Activated CD4-positive, alpha-beta T cell treated with anti-CD3 and anti-CD28 coated beads, Interleukin-2, amount 10 ng/mL, durations not matched to agents 7 days and 5 days (primary cell): ENCODE measurements at regions not wholly inside any gene's neighbourhood (a gene's known extent, or its start where the extent isn't known, plus 50 kb on each side); places are given as distances from the start of the nearest gene placed in this dataset.

Experiments
- CTCF ChIA-PET: fragments of 350-600 bp; sonication (Branson Sonifier 250); formaldehyde crosslinking; loops from one replicate; lab custom pipeline; 2021; ENCODE audit warnings: antibody characterized with exemption; lab: Charles Lee
- POLR2A ChIA-PET: fragments of 350-600 bp; sonication (Branson Sonifier 250); formaldehyde crosslinking; loops from one replicate; lab custom pipeline; 2021; ENCODE audit warnings: antibody characterized with exemption; lab: Charles Lee
- DNase-seq: peaks from one replicate; pipeline ENCODE4 v3.0.0-alpha.2; 2020
- H3K27ac Mint-ChIP-seq: one replicate; pipeline ENCODE4 v1.8.0; 2021; ENCODE audit warnings: mild to moderate bottlenecking, moderate library complexity, mixed read lengths
- H3K27me3 Mint-ChIP-seq: one replicate; pipeline ENCODE4 v1.8.0; 2021; ENCODE audit warnings: mixed read lengths
- H3K36me3 Mint-ChIP-seq: one replicate; pipeline ENCODE4 v1.8.0; 2021; ENCODE audit warnings: low read depth, mixed read lengths
- H3K4me1 Mint-ChIP-seq: one replicate; pipeline ENCODE4 v1.8.0; 2021; ENCODE audit warnings: mixed read lengths
- H3K4me3 Mint-ChIP-seq: one replicate; pipeline ENCODE4 v1.8.0; 2021; ENCODE audit warnings: mild to moderate bottlenecking, moderate library complexity, mixed read lengths
- H3K9me3 Mint-ChIP-seq: one replicate; pipeline ENCODE4 v1.8.0; 2021; ENCODE audit warnings: mixed read lengths

DNA sequence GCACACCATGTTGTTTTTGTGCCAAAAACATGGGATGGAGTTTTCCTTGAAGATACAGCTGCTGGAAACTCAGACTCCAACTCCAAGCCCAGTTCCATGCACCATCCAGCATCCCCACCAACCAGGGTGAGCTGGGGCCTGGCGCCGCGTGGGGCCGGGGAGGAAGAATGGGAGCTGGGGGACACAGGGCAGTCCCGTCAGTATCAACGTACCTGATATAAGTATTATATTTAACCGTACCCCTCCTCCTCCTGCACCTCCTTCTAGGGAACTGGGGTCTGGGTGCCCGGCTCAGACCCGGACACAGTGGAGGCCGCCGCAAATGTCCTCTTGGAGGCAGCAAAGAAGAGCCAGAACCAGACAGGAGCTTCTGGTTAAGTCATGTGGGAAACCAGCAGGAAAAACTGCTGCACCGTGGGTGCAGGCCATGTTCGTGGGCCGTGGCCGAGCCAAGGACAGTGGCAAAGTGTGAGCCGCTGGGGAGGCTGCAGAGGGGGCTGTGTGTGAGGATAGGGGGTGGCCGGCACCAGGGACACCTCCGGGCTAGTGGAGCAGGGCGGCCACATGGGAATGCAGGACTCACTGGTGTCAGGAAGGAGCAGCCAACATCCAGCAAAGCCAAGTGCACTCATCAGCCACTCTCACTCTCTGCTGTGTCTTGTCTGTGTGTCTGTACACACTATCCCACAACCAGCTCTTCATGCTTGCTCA, 112.6 kb downstream of the TMEM18 start:
- POLR2A ChIA-PET, result no interaction called here

DNA sequence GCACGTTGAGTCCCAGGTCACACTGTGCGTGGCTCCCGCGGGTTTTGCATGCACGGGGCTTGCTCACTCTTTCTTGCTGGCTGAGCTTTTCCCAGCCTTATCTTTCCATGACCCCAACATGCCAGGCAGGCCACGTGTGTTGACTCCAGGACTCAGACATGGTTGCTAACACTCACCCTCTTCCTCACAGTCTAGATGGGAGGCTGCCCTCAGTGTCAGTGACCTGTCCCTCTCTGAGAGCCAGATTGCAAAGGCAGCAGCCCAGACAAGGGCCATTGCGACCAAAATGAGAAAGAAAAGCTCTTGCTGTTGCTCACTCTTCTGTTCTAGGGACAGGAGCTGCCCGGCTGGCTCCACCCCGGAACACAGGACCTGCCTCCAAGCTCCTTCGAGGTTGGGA, 113.7 kb downstream of the TMEM18 start:
- CTCF ChIA-PET, result no interaction called here
- H3K4me1 Mint-ChIP-seq, result no peaks in the 10 kb centered on the region
- H3K4me3 Mint-ChIP-seq, result no peak overlapping the region
- H3K36me3 Mint-ChIP-seq, result no peaks in the 10 kb centered on the region
- no peaks in the 10 kb centered on the region for H3K9me3 Mint-ChIP-seq
- no peak for DNase-seq
- H3K27ac Mint-ChIP-seq, result no peak overlapping the region
- POLR2A ChIA-PET, result no interaction called here
- H3K27me3 Mint-ChIP-seq, result peaks cover 4% of the 10 kb centered on the region

More for the DNA sequence above, 112.6 kb downstream of the TMEM18 start:
- DNase-seq, result no peak
- Mint-ChIP-seq H3K27ac (no peak overlapping the region), H3K9me3 (no peaks in the 10 kb centered on the region), H3K4me1 (no peaks in the 10 kb centered on the region), H3K36me3 (no peaks in the 10 kb centered on the region), H3K4me3 (no peak overlapping the region), H3K27me3 (peaks cover 2% of the 10 kb centered on the region)
- CTCF ChIA-PET, result interaction anchor here (1.6 kb wide), 1 partner anchor 12 kb away, joined by 3 read pairs; no protein-coding TSS in a partner anchor

DNA sequence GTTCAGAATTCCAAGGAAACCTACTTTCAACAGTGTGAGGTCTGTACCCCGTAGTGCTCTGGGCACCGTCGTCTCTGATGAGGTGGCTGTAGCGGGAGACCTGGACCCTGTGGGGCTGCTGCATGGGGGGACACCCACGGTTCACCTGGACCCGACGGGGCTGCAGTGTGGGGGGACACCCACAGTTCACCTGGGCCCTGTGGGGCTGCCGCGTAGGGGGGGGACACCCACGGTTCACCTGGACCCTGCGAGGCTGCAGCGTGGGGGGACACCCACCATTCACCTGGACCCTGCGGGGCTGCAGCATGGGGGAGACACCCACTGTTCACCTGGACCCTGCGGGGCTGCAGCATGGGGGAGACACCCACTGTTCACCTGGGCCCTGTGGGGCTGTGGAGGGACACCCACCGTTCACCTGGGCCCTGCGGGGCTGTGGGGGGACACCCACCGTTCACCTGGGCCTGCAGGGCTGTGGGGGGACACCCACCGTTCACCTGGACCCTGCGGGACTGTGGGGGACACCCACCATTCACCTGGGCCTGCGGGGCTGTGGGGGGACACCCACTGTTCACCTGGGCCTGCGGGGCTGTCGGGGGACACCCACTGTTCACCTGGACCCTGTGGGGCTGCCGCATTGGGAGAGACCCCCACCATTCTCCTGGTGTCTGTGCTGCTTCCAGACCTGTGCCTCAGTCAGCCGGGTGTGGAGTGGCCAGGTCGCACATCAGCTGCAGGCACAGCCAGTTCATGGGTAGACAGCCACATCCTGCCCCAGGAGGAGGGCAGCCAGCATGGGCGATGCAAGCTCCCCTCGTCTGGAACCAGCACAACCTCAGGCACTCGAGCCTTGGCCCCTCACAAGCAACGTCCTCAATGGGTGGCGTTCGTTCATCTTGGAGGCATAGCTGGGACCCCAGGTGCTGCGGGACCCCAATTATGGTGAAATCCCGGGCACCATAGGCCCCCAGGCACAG, 114.5 kb downstream of the TMEM18 start:
- no peak for DNase-seq
- Mint-ChIP-seq H3K9me3 (no peaks in the 10 kb centered on the region), H3K36me3 (no peaks in the 10 kb centered on the region), H3K4me3 (no peak overlapping the region), H3K27ac (no peak overlapping the region), H3K27me3 (peaks cover 4% of the 10 kb centered on the region), H3K4me1 (no peaks in the 10 kb centered on the region)
- CTCF ChIA-PET, result no interaction called here
- POLR2A ChIA-PET, result no interaction called here

DNA sequence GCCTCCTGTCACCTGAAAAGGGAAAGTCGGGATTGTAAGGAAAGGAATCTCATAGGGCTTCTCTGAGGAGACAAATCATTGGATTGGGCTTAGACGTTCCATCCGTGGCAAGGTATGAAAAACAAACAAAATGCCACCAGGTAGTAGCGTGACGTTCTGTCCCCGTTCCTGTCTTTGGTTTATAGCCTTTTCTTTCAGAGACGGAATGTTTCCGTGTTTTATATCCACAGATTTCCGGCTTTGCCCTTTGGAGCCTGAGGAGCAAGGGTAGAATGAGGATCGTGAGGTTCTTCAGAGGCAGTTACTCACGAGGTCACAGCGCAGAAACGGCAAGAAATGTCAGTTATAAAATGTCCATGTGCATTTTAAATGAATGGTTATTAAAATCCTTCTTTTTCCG, 118.3 kb downstream of the TMEM18 start:
- Mint-ChIP-seq H3K36me3 (no peaks in the 10 kb centered on the region), H3K4me1 (no peaks in the 10 kb centered on the region), H3K27ac (no peak overlapping the region), H3K9me3 (no peaks in the 10 kb centered on the region), H3K4me3 (no peak overlapping the region), H3K27me3 (peaks cover 4% of the 10 kb centered on the region)
- ChIA-PET POLR2A (no interaction called here), CTCF (no interaction called here)
- no peak for DNase-seq

DNA sequence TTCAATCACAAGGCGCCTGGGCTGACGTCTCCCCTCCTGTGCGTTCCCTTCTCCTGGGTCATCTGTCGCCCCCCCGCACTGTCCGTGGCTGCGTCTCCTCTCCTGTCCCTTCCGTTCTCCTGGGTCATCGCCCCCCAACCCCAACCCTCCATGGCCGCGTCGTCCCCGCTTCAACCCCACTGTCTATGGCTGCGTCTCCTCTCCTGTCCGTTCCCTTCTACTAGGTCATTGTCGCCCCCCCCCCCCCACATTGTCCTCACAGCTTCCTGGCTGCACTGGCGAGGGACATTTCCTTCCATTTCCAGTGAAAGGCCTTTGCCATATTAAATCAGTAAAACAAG, 118.9 kb downstream of the TMEM18 start:
- no peak overlapping the region for H3K27ac Mint-ChIP-seq
- DNase-seq, result no peak
- ChIA-PET POLR2A (no interaction called here), CTCF (interaction anchor here (1.0 kb wide), 1 partner anchor 15 kb away, joined by 3 read pairs; no protein-coding TSS in a partner anchor)
- peaks cover 4% of the 10 kb centered on the region for H3K27me3 Mint-ChIP-seq
- H3K9me3 Mint-ChIP-seq, result no peaks in the 10 kb centered on the region
- no peak overlapping the region for H3K4me3 Mint-ChIP-seq
- no peaks in the 10 kb centered on the region for H3K36me3 Mint-ChIP-seq
- H3K4me1 Mint-ChIP-seq, result no peaks in the 10 kb centered on the region

DNA sequence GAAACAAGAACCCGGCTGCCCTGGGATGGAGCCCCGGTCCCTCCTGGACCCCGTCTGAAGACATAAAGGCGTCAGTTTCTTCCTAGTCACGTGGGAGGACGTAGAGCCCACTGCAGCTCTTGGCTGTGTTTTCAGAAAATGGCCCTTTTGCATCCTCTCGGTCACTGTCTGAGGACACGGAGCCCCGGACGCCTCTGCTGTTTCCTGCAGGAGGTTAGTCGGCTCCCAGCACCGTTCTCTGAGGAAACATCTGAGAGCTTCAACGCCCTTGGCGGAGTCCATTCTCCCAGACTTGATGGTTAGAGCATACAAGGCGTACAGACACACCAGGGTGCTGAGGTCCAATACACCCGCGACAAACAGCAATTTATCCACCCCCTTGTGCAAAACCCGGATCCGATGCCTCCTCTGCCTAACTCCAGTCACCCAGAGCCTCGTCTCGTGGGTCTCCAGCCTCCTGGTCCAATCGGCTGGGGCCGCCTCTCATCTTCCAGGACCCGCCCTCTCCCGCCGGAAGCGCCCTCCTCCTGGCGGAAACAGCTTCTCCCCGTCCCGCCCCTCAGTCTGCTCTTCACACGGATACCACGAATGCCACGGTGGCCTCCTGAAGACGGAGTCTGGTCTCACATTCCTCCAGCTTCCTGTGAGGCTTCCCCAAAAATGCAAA, 119.4 kb downstream of the TMEM18 start:
- Mint-ChIP-seq H3K9me3 (no peaks in the 10 kb centered on the region), H3K4me3 (no peak overlapping the region), H3K36me3 (no peaks in the 10 kb centered on the region), H3K4me1 (no peaks in the 10 kb centered on the region), H3K27me3 (peaks cover 4% of the 10 kb centered on the region), H3K27ac (no peak overlapping the region)
- CTCF ChIA-PET, result interaction anchor here (1.0 kb wide), 1 partner anchor 15 kb away, joined by 3 read pairs; no protein-coding TSS in a partner anchor
- POLR2A ChIA-PET, result no interaction called here
- no peak for DNase-seq

DNA sequence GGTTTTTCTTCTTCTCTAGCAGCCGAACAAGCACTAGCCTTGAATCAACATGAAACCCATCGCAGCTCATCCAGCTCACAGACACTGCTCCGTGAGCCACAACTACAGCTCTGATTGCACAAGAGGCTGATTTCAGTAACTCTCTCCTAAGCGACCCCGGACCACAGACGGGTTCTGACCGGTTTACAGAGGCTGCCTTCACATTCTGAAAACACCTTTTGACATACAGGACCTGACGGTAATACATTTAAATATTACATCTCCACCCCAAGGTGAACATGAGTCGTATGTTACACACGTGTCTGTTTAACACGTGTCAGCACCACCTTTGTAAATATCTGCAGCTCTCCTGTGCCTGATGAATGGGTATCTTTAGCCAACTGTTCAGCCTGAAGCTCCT, 120.7 kb downstream of the TMEM18 start:
- no peak for DNase-seq
- H3K4me3 Mint-ChIP-seq, result no peak overlapping the region
- H3K4me1 Mint-ChIP-seq, result no peaks in the 10 kb centered on the region
- CTCF ChIA-PET, result interaction anchor here (0.9 kb wide), 1 partner anchor 10 kb away, joined by 3 read pairs; no protein-coding TSS in a partner anchor
- H3K9me3 Mint-ChIP-seq, result no peaks in the 10 kb centered on the region
- H3K36me3 Mint-ChIP-seq, result no peaks in the 10 kb centered on the region
- H3K27me3 Mint-ChIP-seq, result peaks cover 1% of the 10 kb centered on the region
- H3K27ac Mint-ChIP-seq, result no peak overlapping the region
- POLR2A ChIA-PET, result no interaction called here

DNA sequence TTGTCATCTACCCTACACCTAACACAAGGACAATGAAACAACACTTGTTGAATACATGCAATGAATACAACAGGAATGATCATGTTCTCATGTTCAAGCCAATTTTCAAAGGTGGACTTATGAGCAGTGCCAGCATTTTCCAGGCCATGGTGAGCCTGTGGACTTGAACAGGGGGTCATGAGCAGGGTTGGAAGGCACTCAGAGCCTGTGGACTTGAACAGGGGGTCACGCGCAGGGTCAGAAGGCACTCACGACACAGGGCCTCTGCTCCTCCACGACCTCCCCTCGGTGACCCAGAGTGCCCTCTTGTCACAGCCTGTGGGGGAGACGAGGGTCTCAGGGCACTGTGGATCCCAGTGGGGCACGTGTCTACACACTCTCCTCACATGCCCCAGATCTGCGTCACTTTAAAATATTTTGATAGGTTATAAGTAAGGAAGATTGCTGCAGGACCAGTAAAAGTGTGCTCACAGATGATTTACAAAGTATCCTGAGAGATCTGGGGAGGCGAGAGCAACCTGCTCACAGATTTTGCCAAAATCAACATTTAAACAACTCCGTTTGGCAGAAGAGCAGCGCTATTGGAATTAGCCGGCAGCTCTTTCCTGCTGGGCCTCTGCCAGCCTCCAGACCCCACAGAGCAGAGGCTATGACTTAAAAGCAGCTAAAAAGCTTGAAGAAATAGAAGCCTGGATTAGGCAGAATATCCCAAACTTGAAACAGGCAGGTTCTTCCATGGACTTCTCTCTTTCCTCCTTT, 121.9 kb downstream of the TMEM18 start:
- Mint-ChIP-seq H3K36me3 (no peaks in the 10 kb centered on the region), H3K4me3 (no peak overlapping the region), H3K4me1 (no peaks in the 10 kb centered on the region), H3K27me3 (peaks cover 1% of the 10 kb centered on the region), H3K9me3 (no peaks in the 10 kb centered on the region), H3K27ac (no peak overlapping the region)
- ChIA-PET POLR2A (no interaction called here), CTCF (no interaction called here)
- no peak for DNase-seq

DNA sequence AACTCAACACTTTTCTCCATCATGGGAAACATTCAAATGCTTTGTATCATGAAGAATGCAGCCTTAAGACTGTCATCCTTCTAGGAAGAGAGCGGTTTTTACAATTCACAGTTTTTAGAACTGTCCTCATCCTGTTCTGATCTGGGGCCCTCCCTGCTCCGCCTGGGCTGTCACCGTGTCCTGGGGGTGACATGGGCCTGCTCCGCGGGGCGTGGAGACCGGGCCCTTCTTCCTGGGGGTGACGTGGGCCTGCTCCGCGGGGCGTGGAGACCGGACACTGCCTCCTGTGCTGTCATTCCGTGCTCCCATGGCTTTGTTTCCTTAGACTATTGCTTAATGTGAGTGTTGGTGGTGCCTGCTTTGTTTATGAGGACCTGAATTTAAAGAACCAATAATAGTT, 122.8 kb downstream of the TMEM18 start:
- no peak overlapping the region for H3K27ac Mint-ChIP-seq
- ChIA-PET CTCF (no interaction called here), POLR2A (no interaction called here)
- no peak overlapping the region for H3K4me3 Mint-ChIP-seq
- no peak for DNase-seq
- no peaks in the 10 kb centered on the region for H3K36me3 Mint-ChIP-seq
- no peaks in the 10 kb centered on the region for H3K9me3 Mint-ChIP-seq
- H3K4me1 Mint-ChIP-seq, result no peaks in the 10 kb centered on the region
- H3K27me3 Mint-ChIP-seq, result peaks cover 1% of the 10 kb centered on the region

DNA sequence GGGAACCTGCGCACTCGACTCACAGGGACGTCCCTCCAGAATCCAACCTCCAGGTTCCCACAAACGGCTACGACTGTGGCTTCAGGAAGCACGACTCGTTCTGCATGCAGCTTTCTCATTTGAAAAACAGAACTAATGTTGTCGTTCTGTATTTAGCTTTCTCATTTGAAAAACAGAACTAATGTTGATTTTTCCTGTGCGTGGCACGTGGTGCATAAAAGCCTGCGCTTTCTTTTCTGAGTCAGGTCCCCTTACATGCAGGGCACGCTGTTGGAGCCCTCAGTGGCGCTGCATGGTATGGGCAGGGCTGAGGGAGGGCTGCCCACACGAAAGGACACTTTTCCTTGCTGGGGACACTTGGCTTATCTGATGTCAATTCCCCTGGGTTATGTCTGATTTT, 124.3 kb downstream of the TMEM18 start:
- POLR2A ChIA-PET, result no interaction called here
- Mint-ChIP-seq H3K4me3 (no peak overlapping the region), H3K27me3 (no peaks in the 10 kb centered on the region), H3K36me3 (no peaks in the 10 kb centered on the region), H3K4me1 (no peaks in the 10 kb centered on the region), H3K9me3 (no peaks in the 10 kb centered on the region), H3K27ac (no peak overlapping the region)
- no peak for DNase-seq
- CTCF ChIA-PET, result no interaction called here

DNA sequence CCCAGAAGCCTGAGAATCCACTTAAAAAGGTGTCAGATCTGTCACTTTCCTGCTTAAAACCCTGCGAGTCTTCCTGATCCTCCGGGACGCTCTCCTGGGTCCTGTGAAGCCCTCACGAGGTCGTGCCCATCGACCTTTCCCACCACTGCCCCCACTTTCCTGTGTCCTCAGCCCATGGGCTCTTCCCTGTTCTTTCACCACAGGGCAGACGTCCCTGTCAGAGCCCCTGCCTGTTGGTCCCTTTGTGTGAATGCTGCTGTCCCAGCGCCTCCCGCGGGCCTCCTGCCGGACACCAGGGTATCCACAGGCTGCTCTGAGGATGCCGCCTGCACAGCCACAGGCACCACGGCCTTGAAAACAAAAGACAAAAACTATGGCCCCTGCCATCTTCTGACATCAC, 125.6 kb downstream of the TMEM18 start:
- H3K4me1 Mint-ChIP-seq, result no peaks in the 10 kb centered on the region
- no peak for DNase-seq
- H3K9me3 Mint-ChIP-seq, result no peaks in the 10 kb centered on the region
- no peak overlapping the region for H3K4me3 Mint-ChIP-seq
- no peaks in the 10 kb centered on the region for H3K27me3 Mint-ChIP-seq
- ChIA-PET POLR2A (no interaction called here), CTCF (no interaction called here)
- no peaks in the 10 kb centered on the region for H3K36me3 Mint-ChIP-seq
- H3K27ac Mint-ChIP-seq, result no peak overlapping the region

DNA sequence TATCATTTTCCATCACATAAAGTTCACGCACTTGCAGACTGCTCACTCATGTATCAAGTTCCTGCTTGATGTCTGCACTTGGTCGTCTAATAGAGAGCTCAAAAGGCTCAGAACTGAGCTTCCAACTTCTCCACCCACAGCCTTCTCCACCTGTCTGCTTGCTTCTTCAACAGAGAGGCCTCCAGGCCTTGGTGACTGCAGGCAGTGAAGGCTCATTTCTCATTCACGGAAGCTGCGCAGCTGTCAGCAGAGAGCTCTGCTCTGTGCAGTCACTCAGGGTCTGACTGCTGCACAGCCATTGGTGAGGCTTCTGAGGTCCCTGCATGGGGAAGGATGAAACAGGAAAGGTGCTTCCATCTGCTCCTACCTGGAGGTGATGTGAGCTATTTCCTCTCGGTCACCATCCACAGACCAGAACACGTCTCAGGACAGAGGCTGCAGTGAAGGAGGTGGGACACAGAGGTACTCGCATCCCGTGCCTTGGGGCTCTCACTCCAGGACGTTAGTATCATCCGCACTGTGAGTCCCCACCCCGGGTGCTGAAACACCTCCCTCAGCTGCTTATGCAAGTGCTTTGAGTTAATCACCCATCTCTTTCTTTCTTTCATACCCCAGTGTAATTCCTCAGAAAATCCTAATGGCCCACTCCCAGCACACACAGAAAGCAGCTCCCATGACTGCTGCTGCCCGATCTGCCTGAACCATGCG, 126.2 kb downstream of the TMEM18 start:
- no peaks in the 10 kb centered on the region for H3K27me3 Mint-ChIP-seq
- POLR2A ChIA-PET, result no interaction called here
- CTCF ChIA-PET, result no interaction called here

More for the DNA sequence above, 126.2 kb downstream of the TMEM18 start:
- no peaks in the 10 kb centered on the region for H3K36me3 Mint-ChIP-seq
- H3K4me1 Mint-ChIP-seq, result no peaks in the 10 kb centered on the region
- H3K9me3 Mint-ChIP-seq, result no peaks in the 10 kb centered on the region
- no peak overlapping the region for H3K4me3 Mint-ChIP-seq
- DNase-seq, result no peak
- no peak overlapping the region for H3K27ac Mint-ChIP-seq
